Peyer's patch (tissue), 4 donors: ENCODE measurements at regions not wholly inside any gene's neighbourhood (a gene's known extent, or its start where the extent isn't known, plus 50 kb on each side); places are given as distances from the start of the nearest gene placed in this dataset.

Experiments used
- POLR2A ChIP-seq, 2 donors: fragments of 450-650 bp; IDR thresholded peaks; one replicate each; pipeline ENCODE4 v1.5.1; 2017; ENCODE audit warnings: antibody characterized with exemption in 2 of 2, mild to moderate bottlenecking in 2 of 2, moderate library complexity in 2 of 2
- TF ChIP-seq, protein P1 (sequence below), 6 experiments: fragments of 450-650 bp in 4 of 6; fragments of 200-600 bp in 2 of 6; sonication (generic) in 1 of 6; IDR thresholded peaks; one replicate each; pipeline ENCODE4 v1.5.1; 2017 to 2019; ENCODE audit warnings: antibody characterized with exemption in 6 of 6, mild to moderate bottlenecking in 3 of 6, moderate library complexity in 1 of 6

DNA sequence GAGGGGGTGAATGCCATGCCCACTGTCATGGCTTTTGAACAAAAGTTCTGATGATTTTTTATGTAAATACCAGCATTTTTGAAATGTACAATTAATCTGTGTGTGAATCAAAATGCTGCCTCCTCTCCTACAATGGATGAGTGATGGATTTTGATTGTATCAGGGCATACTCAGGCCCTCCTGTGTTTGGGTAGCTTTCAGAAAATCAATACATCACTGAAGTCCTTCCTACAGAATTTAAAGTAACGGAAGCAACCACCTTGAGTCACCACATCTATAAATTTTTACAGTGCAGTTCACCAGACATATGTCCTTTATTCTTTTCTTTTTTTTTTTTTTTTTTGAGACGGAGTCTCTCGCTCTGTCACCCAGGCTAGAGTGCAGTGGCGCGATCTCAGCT lies 867.3 kb downstream of the EPHA4 start:
- TF ChIP-seq POLR2A (IDR thresholded peaks at IDR 0.05) = no peak
- TF ChIP-seq, protein P1, sequence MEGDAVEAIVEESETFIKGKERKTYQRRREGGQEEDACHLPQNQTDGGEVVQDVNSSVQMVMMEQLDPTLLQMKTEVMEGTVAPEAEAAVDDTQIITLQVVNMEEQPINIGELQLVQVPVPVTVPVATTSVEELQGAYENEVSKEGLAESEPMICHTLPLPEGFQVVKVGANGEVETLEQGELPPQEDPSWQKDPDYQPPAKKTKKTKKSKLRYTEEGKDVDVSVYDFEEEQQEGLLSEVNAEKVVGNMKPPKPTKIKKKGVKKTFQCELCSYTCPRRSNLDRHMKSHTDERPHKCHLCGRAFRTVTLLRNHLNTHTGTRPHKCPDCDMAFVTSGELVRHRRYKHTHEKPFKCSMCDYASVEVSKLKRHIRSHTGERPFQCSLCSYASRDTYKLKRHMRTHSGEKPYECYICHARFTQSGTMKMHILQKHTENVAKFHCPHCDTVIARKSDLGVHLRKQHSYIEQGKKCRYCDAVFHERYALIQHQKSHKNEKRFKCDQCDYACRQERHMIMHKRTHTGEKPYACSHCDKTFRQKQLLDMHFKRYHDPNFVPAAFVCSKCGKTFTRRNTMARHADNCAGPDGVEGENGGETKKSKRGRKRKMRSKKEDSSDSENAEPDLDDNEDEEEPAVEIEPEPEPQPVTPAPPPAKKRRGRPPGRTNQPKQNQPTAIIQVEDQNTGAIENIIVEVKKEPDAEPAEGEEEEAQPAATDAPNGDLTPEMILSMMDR (IDR thresholded peaks at IDR 0.05) = no peak
